ENCODE measurements at regions not wholly inside any gene's neighbourhood (a gene's known extent, or its start where the extent isn't known, plus 50 kb on each side); places are given as distances from the start of the nearest gene placed in this dataset.

DNA sequence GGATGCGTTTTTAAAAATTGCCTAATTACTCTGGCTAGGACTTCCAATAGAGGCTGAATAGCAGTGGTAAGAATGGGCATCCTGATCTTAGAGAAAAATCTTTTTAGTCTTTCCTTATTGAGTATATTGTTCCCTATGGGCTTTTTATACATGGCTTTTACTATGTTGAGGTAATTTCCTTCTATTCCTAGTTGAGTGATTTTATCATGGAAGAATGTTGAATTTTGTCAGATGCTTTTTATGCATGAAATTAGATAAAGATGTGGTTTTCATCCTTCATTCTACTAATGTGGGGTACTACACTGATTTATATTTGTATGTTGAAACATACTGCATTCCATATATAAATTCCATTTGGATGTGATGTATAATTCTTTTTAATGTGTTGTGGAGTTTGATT is 2673.8 kb downstream of the PCDH9 start:
- H3K9me3 ChIP-seq (ENCODE audit: insufficient read depth, low read length), result no peaks in the 10 kb centered on the region
- no peak overlapping the region for H3K4me2 ChIP-seq (ENCODE audit: low read depth, low read length, poor library complexity, severe bottlenecking)
- no peaks in the 10 kb centered on the region for H3K79me2 ChIP-seq (ENCODE audit: insufficient read depth, low read length)
- no peaks in the 10 kb centered on the region for H3K36me3 ChIP-seq (ENCODE audit: low read length)
- H3K9ac ChIP-seq (ENCODE audit: low read length), result no peak overlapping the region
- TF ChIP-seq EZH2phosphoT487 (conservative IDR thresholded peaks at IDR 0.05; ENCODE audit: low read length), result no peak
- TF ChIP-seq CTCF (IDR thresholded peaks at IDR 0.05; ENCODE audit: insufficient read depth, low read length, poor library complexity, severe bottlenecking), result no peak
- no peaks in the 10 kb centered on the region for H4K20me1 ChIP-seq (ENCODE audit: low read depth, low read length)
- H3F3A ChIP-seq (ENCODE audit: insufficient read depth), result no peaks in the 10 kb centered on the region
- H2AFZ ChIP-seq (ENCODE audit: low read depth, low read length, severe bottlenecking), result no peak overlapping the region
- H3K27me3 ChIP-seq (ENCODE audit: low read length), result no peaks in the 10 kb centered on the region
- H3K27ac ChIP-seq (ENCODE audit: low read depth, low read length), result no peak overlapping the region
- H3K4me3 ChIP-seq (ENCODE audit: insufficient read depth, low read length, poor library complexity, severe bottlenecking), result no peak overlapping the region
- no peaks in the 10 kb centered on the region for H3K9me2 ChIP-seq (replicated peaks; ENCODE audit: insufficient read depth, low read length)

DNA sequence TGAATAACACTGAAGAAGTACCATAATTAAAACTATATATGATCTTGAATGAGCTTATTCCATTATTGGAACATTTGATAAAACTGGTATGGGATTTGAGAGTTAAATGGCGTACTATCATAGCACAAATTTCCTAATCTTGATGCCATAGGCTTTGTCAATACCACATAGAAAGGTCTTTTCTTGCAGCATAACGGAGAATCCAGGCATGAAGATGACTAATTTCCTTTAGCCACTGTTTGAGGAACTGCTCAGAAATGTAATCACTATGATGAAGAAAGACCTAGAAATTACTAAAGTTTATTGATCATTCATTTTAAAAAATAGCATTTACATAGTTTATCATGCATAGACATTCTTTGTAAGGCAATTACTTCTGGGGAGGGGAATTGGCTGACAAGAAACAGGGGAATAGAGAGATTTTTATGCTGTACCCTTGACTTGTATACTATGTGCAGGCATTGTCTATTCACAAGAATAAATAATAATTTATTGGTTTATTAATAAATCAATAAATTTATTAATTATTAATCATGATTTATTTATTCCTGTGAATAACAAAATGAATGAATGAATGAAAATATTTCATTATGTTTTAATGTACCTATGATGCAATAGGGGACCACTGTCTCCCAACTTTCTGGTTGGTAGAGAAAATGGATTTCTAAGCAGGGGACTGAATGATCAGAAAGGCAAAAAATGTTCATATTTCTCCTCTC is 2676.6 kb downstream of the PCDH9 start:
- no peaks in the 10 kb centered on the region for H3K9me2 ChIP-seq (replicated peaks; ENCODE audit: insufficient read depth, low read length)
- H3K9me3 ChIP-seq (ENCODE audit: insufficient read depth, low read length), result no peaks in the 10 kb centered on the region; the same call in 1 of the 2 replicates
- no peak overlapping the region for H2AFZ ChIP-seq (ENCODE audit: low read depth, low read length, severe bottlenecking)
- TF ChIP-seq EZH2phosphoT487 (conservative IDR thresholded peaks at IDR 0.05; ENCODE audit: low read length) (no peak), CTCF (IDR thresholded peaks at IDR 0.05; ENCODE audit: insufficient read depth, low read length, poor library complexity, severe bottlenecking) (no peak)
- H3K9ac ChIP-seq (ENCODE audit: low read length), result no peak overlapping the region
- H3K4me3 ChIP-seq (ENCODE audit: insufficient read depth, low read length, poor library complexity, severe bottlenecking), result no peak overlapping the region
- H3K79me2 ChIP-seq (ENCODE audit: insufficient read depth, low read length), result no peaks in the 10 kb centered on the region
- no peaks in the 10 kb centered on the region for H4K20me1 ChIP-seq (ENCODE audit: low read depth, low read length)
- no peaks in the 10 kb centered on the region for H3F3A ChIP-seq (ENCODE audit: insufficient read depth)
- H3K27ac ChIP-seq (ENCODE audit: low read depth, low read length), result no peak overlapping the region
- no peaks in the 10 kb centered on the region for H3K36me3 ChIP-seq (ENCODE audit: low read length)
- no peaks in the 10 kb centered on the region for H3K27me3 ChIP-seq (ENCODE audit: low read length)
- no peak overlapping the region for H3K4me2 ChIP-seq (ENCODE audit: low read depth, low read length, poor library complexity, severe bottlenecking)

DNA sequence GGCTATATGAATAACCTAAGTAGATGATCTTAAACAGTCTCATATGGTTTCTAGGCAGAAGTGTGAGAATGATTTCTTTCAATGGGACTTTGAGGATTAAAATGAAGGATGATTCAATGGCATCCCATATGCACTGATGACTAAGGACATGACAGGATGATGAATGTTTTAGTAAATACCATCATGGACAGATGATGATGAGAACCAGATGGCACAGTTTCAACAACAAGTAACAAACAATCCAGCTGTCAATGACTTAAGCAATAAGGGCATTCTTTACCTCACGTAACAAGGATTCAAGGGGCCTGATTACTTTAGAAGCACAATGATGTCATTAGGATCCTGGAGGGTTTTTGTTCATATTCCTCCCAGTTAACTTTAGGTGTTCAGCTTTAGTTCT is 2678.4 kb downstream of the PCDH9 start:
- H3K27me3 ChIP-seq (ENCODE audit: low read length), result no peaks in the 10 kb centered on the region
- H3F3A ChIP-seq (ENCODE audit: insufficient read depth), result no peaks in the 10 kb centered on the region
- no peaks in the 10 kb centered on the region for H3K79me2 ChIP-seq (ENCODE audit: insufficient read depth, low read length)
- no peak overlapping the region for H3K27ac ChIP-seq (ENCODE audit: low read depth, low read length)
- H3K4me3 ChIP-seq (ENCODE audit: insufficient read depth, low read length, poor library complexity, severe bottlenecking), result no peak overlapping the region
- peaks cover 5% of the 10 kb centered on the region; the same call in 1 of the 2 replicates for H3K9me3 ChIP-seq (ENCODE audit: insufficient read depth, low read length)
- no peak overlapping the region for H2AFZ ChIP-seq (ENCODE audit: low read depth, low read length, severe bottlenecking)
- H3K36me3 ChIP-seq (ENCODE audit: low read length), result no peaks in the 10 kb centered on the region
- no peaks in the 10 kb centered on the region for H3K9me2 ChIP-seq (replicated peaks; ENCODE audit: insufficient read depth, low read length)
- TF ChIP-seq EZH2phosphoT487 (conservative IDR thresholded peaks at IDR 0.05; ENCODE audit: low read length) (no peak), CTCF (IDR thresholded peaks at IDR 0.05; ENCODE audit: insufficient read depth, low read length, poor library complexity, severe bottlenecking) (no peak)
- H3K4me2 ChIP-seq (ENCODE audit: low read depth, low read length, poor library complexity, severe bottlenecking), result no peak overlapping the region
- H3K9ac ChIP-seq (ENCODE audit: low read length), result no peak overlapping the region
- no peaks in the 10 kb centered on the region for H4K20me1 ChIP-seq (ENCODE audit: low read depth, low read length)

Data from SU-DHL-6 (cell line).